ENCODE measurements at regions not wholly inside any gene's neighbourhood (a gene's known extent, or its start where the extent isn't known, plus 50 kb on each side); places are given as distances from the start of the nearest gene placed in this dataset.
A peak's percentile ranks its signal among the peaks of the same experiment; 100 is the strongest.

GRCh38 chr14:95776798-95777534, 63.0 kb upstream of the TCL1A start:
- Histone ChIP-seq H2BK20ac (ENCODE audit: low read length) (no peak overlapping the region), H3K9ac (replicated peaks in 1 of 4; ENCODE audit: extremely low read depth in 1 of 4, low read depth in 3 of 4, low read length in 3 of 4) (no peak overlapping the region), H2BK120ac (replicated peaks; ENCODE audit: low read depth, low read length) (no peak overlapping the region), H3K56ac (replicated peaks; ENCODE audit: insufficient read length, low read depth, low read length) (no peak overlapping the region), H2BK12ac (ENCODE audit: low read depth, low read length) (peak overlapping the region; percentile 71; the same call in 1 of the 2 replicates), H4K91ac (replicated peaks; ENCODE audit: insufficient read length, low read length) (no peak overlapping the region), H4K20me1 (replicated peaks in 1 of 2; ENCODE audit: control insufficient read depth in 1 of 2, insufficient read depth in 2 of 2, low read length in 2 of 2) (no peaks in the 10 kb centered on the region), H3K23me2 (ENCODE audit: low read depth, low read length) (no peaks in the 10 kb centered on the region), H3K27ac (ENCODE audit: low read depth, low read length) (no peak overlapping the region), H3K27me3 (replicated peaks in 1 of 4; ENCODE audit: control insufficient read depth in 3 of 4, extremely low read depth in 1 of 4, insufficient read depth in 3 of 4, low read length in 3 of 4) (peaks cover 0 to 19% (median 9%) of the 10 kb centered on the region in 4 experiments; a peak in 4 of 7 replicates), H3K4me1 (replicated peaks in 1 of 4; ENCODE audit: control insufficient read depth in 3 of 4, insufficient read depth in 4 of 4, low read length in 3 of 4) (peaks cover 0 to 4% (median 0%) of the 10 kb centered on the region in 4 experiments; a peak in 2 of 7 replicates), H3K79me1 (ENCODE audit: low read depth, low read length) (no peaks in the 10 kb centered on the region), H2AK5ac (ENCODE audit: low read depth, low read length) (no peak overlapping the region), H4K5ac (ENCODE audit: insufficient read length, low read depth, low read length) (no peak overlapping the region), H2AFZ (ENCODE audit: low read length) (no peak overlapping the region), H2BK15ac (ENCODE audit: low read length) (no peak overlapping the region), H4K8ac (ENCODE audit: extremely low read depth, insufficient read depth, low read length) (no peak overlapping the region), H3K23ac (ENCODE audit: insufficient read length) (no peak overlapping the region), H3K14ac (ENCODE audit: insufficient read length) (no peak overlapping the region), H2BK5ac (ENCODE audit: low read depth, low read length) (no peak overlapping the region), H3K4me2 (ENCODE audit: insufficient read depth in 1 of 2, low read depth in 2 of 2, low read length in 2 of 2) (no peak overlapping the region), H3K18ac (ENCODE audit: extremely low read depth, low read length) (no peak overlapping the region), H3K79me2 (ENCODE audit: control insufficient read depth in 1 of 2, insufficient read depth in 2 of 2, low read length in 2 of 2) (no peaks in the 10 kb centered on the region), H3K4me3 (ENCODE audit: extremely low read depth in 1 of 4, insufficient read depth in 2 of 4, low read depth in 3 of 4, low read length in 4 of 4) (no peak overlapping the region), H3K9me3 (ENCODE audit: insufficient read depth in 2 of 2, low read depth in 1 of 2, low read length in 1 of 2) (no peaks in the 10 kb centered on the region), H3K36me3 (ENCODE audit: control insufficient read depth in 2 of 4, insufficient read depth in 4 of 4, low read length in 3 of 4) (no peaks in the 10 kb centered on the region), H3K4ac (replicated peaks; ENCODE audit: insufficient read length, low read depth, low read length) (no peak overlapping the region)
- WGBS, 2 experiments (ENCODE audit: extremely low coverage in 1 of 2, insufficient coverage in 1 of 2, insufficient read length in 1 of 2, insufficient replicate concordance in 2 of 2, low coverage in 1 of 2, low lambda C conversion rate in 2 of 2, missing lambda C conversion rate in 1 of 2) = 79% methylated on average over 7 of the region's 7 CpGs; no CpG with 5 or more reads in 1 of the 2 experiments
- TF ChIP-seq RBBP5 (IDR thresholded peaks at IDR 0.05; ENCODE audit: borderline replicate concordance, low read depth, low read length) (no peak), EZH2 (IDR thresholded peaks at IDR 0.05; ENCODE audit: low read depth, low read length, severe bottlenecking) (no peak), TBP (IDR thresholded peaks at IDR 0.05; ENCODE audit: low read depth, low read length) (no peak), CBX5 (IDR thresholded peaks at IDR 0.05; ENCODE audit: low read depth, low read length) (no peak), KDM5A (IDR thresholded peaks at IDR 0.05; ENCODE audit: low read length) (no peak), NANOG (IDR thresholded peaks at IDR 0.05; ENCODE audit: insufficient read depth, low read depth, low read length, poor library complexity, severe bottlenecking) (no peak), PHF8 (conservative IDR thresholded peaks at IDR 0.05; ENCODE audit: low read depth, low read length) (no peak), YY1 (IDR thresholded peaks at IDR 0.05; ENCODE audit: low read depth, low read length) (no peak), TEAD4 (IDR thresholded peaks at IDR 0.05; ENCODE audit: low read depth, low read length) (no peak), TCF12 (IDR thresholded peaks at IDR 0.05; ENCODE audit: low read depth, low read length) (no peak)
- FAIRE-seq = no peak
- ChIA-PET POLR2A (ENCODE audit: partially characterized antibody) (no interaction called here), CTCF (ENCODE audit: partially characterized antibody) (interaction anchor here (0.6 to 1.4 kb wide), 11 partner anchors 11 to 280 kb away, joined by 3 to 4 read pairs (median 3); no protein-coding TSS in a partner anchor)
- no peak for DNase-seq (ENCODE audit: low read depth in 1 of 2, low spot score in 2 of 2)

Data from H1 (cell line).